ENCODE measurements at regions not wholly inside any gene's neighbourhood (a gene's known extent, or its start where the extent isn't known, plus 50 kb on each side); places are given as distances from the start of the nearest gene placed in this dataset.

GRCh38 chr5:36766981-36767380 is 109.6 kb upstream of the NIPBL start:
- no peak for DNase-seq (ENCODE audit: extremely low read depth, low read depth)
- H3K4me3 ChIP-seq (replicated peaks; ENCODE audit: low read depth, low read length), result no peak overlapping the region
- no peak for TF ChIP-seq CTCF (IDR thresholded peaks at IDR 0.05; ENCODE audit: low read depth, low read length, missing control alignments)

GRCh38 chr5:36768450-36768849 is 108.1 kb upstream of the NIPBL start:
- no peak overlapping the region for H3K4me3 ChIP-seq (replicated peaks; ENCODE audit: low read depth, low read length)
- DNase-seq (ENCODE audit: extremely low read depth, low read depth), result no peak
- TF ChIP-seq CTCF (IDR thresholded peaks at IDR 0.05; ENCODE audit: low read depth, low read length, missing control alignments), result no peak

GRCh38 chr5:36769129-36769770 is 107.3 kb upstream of the NIPBL start:
- H3K4me3 ChIP-seq (replicated peaks; ENCODE audit: low read depth, low read length), result no peak overlapping the region
- DNase-seq (ENCODE audit: extremely low read depth, low read depth), result no peak
- no peak for TF ChIP-seq CTCF (IDR thresholded peaks at IDR 0.05; ENCODE audit: low read depth, low read length, missing control alignments)

GRCh38 chr5:36770125-36770524 is 106.4 kb upstream of the NIPBL start:
- DNase-seq (ENCODE audit: extremely low read depth, low read depth), result no peak
- no peak for TF ChIP-seq CTCF (IDR thresholded peaks at IDR 0.05; ENCODE audit: low read depth, low read length, missing control alignments)
- no peak overlapping the region for H3K4me3 ChIP-seq (replicated peaks; ENCODE audit: low read depth, low read length)

GRCh38 chr5:36772276-36773140 is 104.1 kb upstream of the NIPBL start:
- DNase-seq (ENCODE audit: extremely low read depth, low read depth), result no peak
- no peak overlapping the region for H3K4me3 ChIP-seq (replicated peaks; ENCODE audit: low read depth, low read length)
- TF ChIP-seq CTCF (IDR thresholded peaks at IDR 0.05; ENCODE audit: low read depth, low read length, missing control alignments), result no peak

- DNase-seq (ENCODE audit: extremely low read depth, low read depth), result no peak
These were observed 99.3 kb upstream of the NIPBL start for GRCh38 chr5:36777105-36777757.

More at GRCh38 chr5:36777105-36777757, 99.3 kb upstream of the NIPBL start:
- peak; percentile 14 for TF ChIP-seq CTCF (IDR thresholded peaks at IDR 0.05; ENCODE audit: low read depth, low read length, missing control alignments)
- no peak overlapping the region for H3K4me3 ChIP-seq (replicated peaks; ENCODE audit: low read depth, low read length)

Measured in HFF-Myc (cell line).